Liver (tissue), 8 donors: ENCODE measurements at regions not wholly inside any gene's neighbourhood (a gene's known extent, or its start where the extent isn't known, plus 50 kb on each side); places are given as distances from the start of the nearest gene placed in this dataset.

Source experiments
- DNase-seq: peaks from one replicate; pipeline ENCODE4 v3.0.0-alpha.2; 2017; ENCODE audit warnings: low spot score
- H3K27ac ChIP-seq, 2 donors: one replicate each; pipeline ENCODE4 v1.7.0; 2013; ENCODE audit warnings: inconsistent platforms in 2 of 2, low read length in 2 of 2, control low read depth in 1 of 2, low read depth in 1 of 2, mild to moderate bottlenecking in 1 of 2
- H3K27me3 ChIP-seq, 4 donors: one replicate each; pipeline versions ENCODE4 v1.6.1 to v1.7.0; 2013; ENCODE audit warnings: low read length in 3 of 4, inconsistent platforms in 1 of 4, mild to moderate bottlenecking in 1 of 4, moderate library complexity in 1 of 4; ENCODE audit not compliant: control insufficient read depth in 4 of 4, insufficient read depth in 4 of 4
- H3K36me3 ChIP-seq, 4 donors: one replicate each; pipeline versions ENCODE4 v1.6.1 to v1.7.0; 2013; ENCODE audit warnings: low read length in 3 of 4, mild to moderate bottlenecking in 3 of 4, low read depth in 1 of 4, moderate library complexity in 1 of 4; ENCODE audit not compliant: control insufficient read depth in 4 of 4, insufficient read depth in 3 of 4
- H3K4me1 ChIP-seq, 4 donors: one replicate each; pipeline versions ENCODE4 v1.6.1 to v1.7.0; 2013; ENCODE audit warnings: low read length in 3 of 4, mild to moderate bottlenecking in 3 of 4, moderate library complexity in 1 of 4; ENCODE audit not compliant: control insufficient read depth in 4 of 4, insufficient read depth in 4 of 4
- H3K4me3 ChIP-seq, 3 donors: one replicate each; pipeline versions ENCODE4 v1.6.1 to v1.7.0; 2013; ENCODE audit warnings: low read length in 3 of 3, control low read depth in 1 of 3, low read depth in 1 of 3, mild to moderate bottlenecking in 1 of 3
- H3K9ac ChIP-seq, 2 donors: one replicate each; pipeline ENCODE4 v1.7.0; 2013; ENCODE audit warnings: low read length in 2 of 2, mild to moderate bottlenecking in 2 of 2, moderate library complexity in 2 of 2, control low read depth in 1 of 2, low read depth in 1 of 2
- H3K9me3 ChIP-seq, 4 donors: one replicate each; pipeline versions ENCODE4 v1.6.1 to v1.7.0; 2013; ENCODE audit warnings: low read length in 3 of 4; ENCODE audit not compliant: control insufficient read depth in 4 of 4
- ATF3 ChIP-seq: IDR thresholded peaks from 2 replicates; pipeline ENCODE4 v1.6.1; 2016; ENCODE audit warnings: antibody characterized with exemption
- EGR1 ChIP-seq, 2 donors: IDR thresholded peaks; 2 replicates each; pipeline ENCODE4 v1.6.1; 2016 to 2018; ENCODE audit warnings: antibody characterized with exemption in 2 of 2, low read depth in 2 of 2
- FOXA2 ChIP-seq: IDR thresholded peaks from 2 replicates; pipeline ENCODE4 v1.6.1; 2016; ENCODE audit warnings: antibody characterized with exemption
- GABPA ChIP-seq, 2 donors: IDR thresholded peaks in 1 of 2; conservative IDR thresholded peaks in 1 of 2; 2 replicates each; pipeline ENCODE4 v1.6.1; 2016; ENCODE audit warnings: antibody characterized with exemption in 2 of 2, mild to moderate bottlenecking in 1 of 2, moderate library complexity in 1 of 2
- HNF4A ChIP-seq, 2 donors: conservative IDR thresholded peaks; 2 replicates each; pipeline ENCODE4 v1.6.1; 2016; ENCODE audit warnings: antibody characterized with exemption in 2 of 2, mild to moderate bottlenecking in 2 of 2
- HNF4G ChIP-seq: IDR thresholded peaks from 2 replicates; pipeline ENCODE4 v1.6.1; 2016; ENCODE audit warnings: antibody characterized with exemption
- MAX ChIP-seq: IDR thresholded peaks from 2 replicates; pipeline ENCODE4 v1.6.1; 2016; ENCODE audit warnings: antibody characterized with exemption
- NR2F2 ChIP-seq: IDR thresholded peaks from 2 replicates; pipeline ENCODE4 v1.6.1; 2016; ENCODE audit warnings: antibody characterized with exemption
- RAD21 ChIP-seq, 2 donors: IDR thresholded peaks; 2 replicates each; pipeline ENCODE4 v1.6.1; 2016; ENCODE audit warnings: antibody characterized with exemption in 2 of 2, mild to moderate bottlenecking in 2 of 2
- REST ChIP-seq: IDR thresholded peaks from 2 replicates; pipeline ENCODE4 v1.6.1; 2016; ENCODE audit warnings: antibody characterized with exemption, mild to moderate bottlenecking
- RXRA ChIP-seq, 2 donors: IDR thresholded peaks; 2 replicates each; pipeline ENCODE4 v1.6.1; 2017 to 2018; ENCODE audit warnings: antibody characterized with exemption in 2 of 2, mild to moderate bottlenecking in 1 of 2
- SP1 ChIP-seq: IDR thresholded peaks from 2 replicates; pipeline ENCODE4 v1.6.1; 2018; ENCODE audit warnings: antibody characterized with exemption, mild to moderate bottlenecking
- TAF1 ChIP-seq: conservative IDR thresholded peaks from 2 replicates; pipeline ENCODE4 v1.6.1; 2016; ENCODE audit warnings: antibody characterized with exemption, mild to moderate bottlenecking
- YY1 ChIP-seq: IDR thresholded peaks from 2 replicates; pipeline ENCODE4 v1.6.1; 2016; ENCODE audit warnings: antibody characterized with exemption, mild to moderate bottlenecking
- WGBS: extraction: QIAGEN DNeasy Blood & Tissue Kit; methylation state at CpG from one replicate; pipeline ENCODE4 v1.1.7; 2013; 5-methylcytosine and 5-hydroxymethylcytosine counted together
- TF ChIP-seq, protein P1 (sequence below): IDR thresholded peaks from 2 replicates; pipeline ENCODE4 v1.6.1; 2016; ENCODE audit warnings: antibody characterized with exemption
- TF ChIP-seq, protein P2 (sequence below): fragments of 150-350 bp; IDR thresholded peaks from 2 replicates; pipeline ENCODE4 v1.5.1; 2017; ENCODE audit warnings: improper control_type of control experiment, low read depth, low read length; ENCODE audit not compliant: missing input control
- donor health status: healthy.
- donor health status: healthy.
- donor health status: healthy.
- donor health status: healthy.
- donor health status: healthy.

GRCh38 chr12:86613311-86613710 lies 357.1 kb upstream of the MGAT4C start:
- Histone ChIP-seq H3K27ac (no peak overlapping the region), H3K9me3 (no peaks in the 10 kb centered on the region), H3K4me3 (no peak overlapping the region), H3K9ac (no peak overlapping the region), H3K27me3 (no peaks in the 10 kb centered on the region), H3K36me3 (no peaks in the 10 kb centered on the region), H3K4me1 (no peaks in the 10 kb centered on the region)
- TF ChIP-seq, protein P1, sequence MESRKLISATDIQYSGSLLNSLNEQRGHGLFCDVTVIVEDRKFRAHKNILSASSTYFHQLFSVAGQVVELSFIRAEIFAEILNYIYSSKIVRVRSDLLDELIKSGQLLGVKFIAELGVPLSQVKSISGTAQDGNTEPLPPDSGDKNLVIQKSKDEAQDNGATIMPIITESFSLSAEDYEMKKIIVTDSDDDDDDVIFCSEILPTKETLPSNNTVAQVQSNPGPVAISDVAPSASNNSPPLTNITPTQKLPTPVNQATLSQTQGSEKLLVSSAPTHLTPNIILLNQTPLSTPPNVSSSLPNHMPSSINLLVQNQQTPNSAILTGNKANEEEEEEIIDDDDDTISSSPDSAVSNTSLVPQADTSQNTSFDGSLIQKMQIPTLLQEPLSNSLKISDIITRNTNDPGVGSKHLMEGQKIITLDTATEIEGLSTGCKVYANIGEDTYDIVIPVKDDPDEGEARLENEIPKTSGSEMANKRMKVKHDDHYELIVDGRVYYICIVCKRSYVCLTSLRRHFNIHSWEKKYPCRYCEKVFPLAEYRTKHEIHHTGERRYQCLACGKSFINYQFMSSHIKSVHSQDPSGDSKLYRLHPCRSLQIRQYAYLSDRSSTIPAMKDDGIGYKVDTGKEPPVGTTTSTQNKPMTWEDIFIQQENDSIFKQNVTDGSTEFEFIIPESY, result no peak
- TF ChIP-seq RAD21 (IDR thresholded peaks at IDR 0.05) (no peak), HNF4G (no peak), GABPA (IDR thresholded peaks at IDR 0.05 in 1 of 2, conservative IDR thresholded peaks at IDR 0.05 in 1 of 2) (no peak), SP1 (no peak), EGR1 (IDR thresholded peaks at IDR 0.05; ENCODE audit: low read depth in 2 of 2) (no peak), YY1 (no peak), NR2F2 (no peak), ATF3 (no peak)
- TF ChIP-seq, protein P2, sequence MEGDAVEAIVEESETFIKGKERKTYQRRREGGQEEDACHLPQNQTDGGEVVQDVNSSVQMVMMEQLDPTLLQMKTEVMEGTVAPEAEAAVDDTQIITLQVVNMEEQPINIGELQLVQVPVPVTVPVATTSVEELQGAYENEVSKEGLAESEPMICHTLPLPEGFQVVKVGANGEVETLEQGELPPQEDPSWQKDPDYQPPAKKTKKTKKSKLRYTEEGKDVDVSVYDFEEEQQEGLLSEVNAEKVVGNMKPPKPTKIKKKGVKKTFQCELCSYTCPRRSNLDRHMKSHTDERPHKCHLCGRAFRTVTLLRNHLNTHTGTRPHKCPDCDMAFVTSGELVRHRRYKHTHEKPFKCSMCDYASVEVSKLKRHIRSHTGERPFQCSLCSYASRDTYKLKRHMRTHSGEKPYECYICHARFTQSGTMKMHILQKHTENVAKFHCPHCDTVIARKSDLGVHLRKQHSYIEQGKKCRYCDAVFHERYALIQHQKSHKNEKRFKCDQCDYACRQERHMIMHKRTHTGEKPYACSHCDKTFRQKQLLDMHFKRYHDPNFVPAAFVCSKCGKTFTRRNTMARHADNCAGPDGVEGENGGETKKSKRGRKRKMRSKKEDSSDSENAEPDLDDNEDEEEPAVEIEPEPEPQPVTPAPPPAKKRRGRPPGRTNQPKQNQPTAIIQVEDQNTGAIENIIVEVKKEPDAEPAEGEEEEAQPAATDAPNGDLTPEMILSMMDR, result no peak
- no peak for DNase-seq
- WGBS, result 60% methylated on average over 1 of the region's 1 CpG

DNA sequence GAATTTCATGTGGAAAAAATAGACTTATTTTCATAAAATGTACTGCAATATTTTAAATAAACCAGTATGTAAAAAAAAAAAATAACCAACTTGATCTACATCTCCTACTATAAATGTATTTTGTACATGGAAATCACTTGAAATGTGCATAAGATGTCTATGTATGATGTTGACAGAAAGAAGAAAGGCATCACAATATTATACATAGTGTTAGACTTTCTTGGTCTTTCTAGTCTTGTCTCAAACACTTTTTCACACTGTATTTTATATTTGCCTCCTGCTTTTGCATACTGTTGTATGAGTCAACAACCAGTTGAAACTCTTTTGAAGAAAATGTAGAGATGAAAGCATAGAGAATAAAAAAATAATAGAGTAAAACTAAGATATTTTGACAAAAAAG lies 352.4 kb upstream of the MGAT4C start:
- no peak overlapping the region for H3K4me3 ChIP-seq
- no peak overlapping the region for H3K27ac ChIP-seq
- H3K27me3 ChIP-seq, result no peaks in the 10 kb centered on the region
- H3K9me3 ChIP-seq, result no peaks in the 10 kb centered on the region
- no peaks in the 10 kb centered on the region for H3K36me3 ChIP-seq
- H3K4me1 ChIP-seq, result no peaks in the 10 kb centered on the region
- TF ChIP-seq FOXA2 (no peak), HNF4A (conservative IDR thresholded peaks at IDR 0.05) (no peak), YY1 (no peak), REST (no peak), ATF3 (no peak), SP1 (no peak), TAF1 (no peak), RXRA (IDR thresholded peaks at IDR 0.05) (no peak), MAX (no peak), EGR1 (IDR thresholded peaks at IDR 0.05; ENCODE audit: low read depth in 2 of 2) (no peak), HNF4G (no peak), GABPA (IDR thresholded peaks at IDR 0.05 in 1 of 2, conservative IDR thresholded peaks at IDR 0.05 in 1 of 2) (no peak), NR2F2 (no peak), RAD21 (IDR thresholded peaks at IDR 0.05) (no peak)
- TF ChIP-seq, protein P2, result no peak
- no peak overlapping the region for H3K9ac ChIP-seq
- DNase-seq, result no peak
